VCaP (cell line): ENCODE measurements at regions not wholly inside any gene's neighbourhood (a gene's known extent, or its start where the extent isn't known, plus 50 kb on each side); places are given as distances from the start of the nearest gene placed in this dataset.
"Not testable (repeated sequence)": the region's sequence is repeated elsewhere in the genome, so short reads cannot be mapped to it uniquely, and the experiment has no call there.

Experiments used
- H3K27ac ChIP-seq: fragments of 450-650 bp; 2 replicates; pipeline ENCODE4 v1.5.1; 2017
- CTCF ChIP-seq: fragments of 450-650 bp; conservative IDR thresholded peaks from 2 replicates; pipeline ENCODE4 v1.5.1; 2017; ENCODE audit warnings: mild to moderate bottlenecking, moderate library complexity

GRCh38 chr10:29730458-29730857, 95.7 kb upstream of the SVIL start:
- no peak for TF ChIP-seq CTCF
- no peak overlapping the region for H3K27ac ChIP-seq

GRCh38 chr10:29728541-29729049, 93.8 kb upstream of the SVIL start:
- no peak for TF ChIP-seq CTCF
- H3K27ac ChIP-seq = peak overlapping the region; percentile 39; the same call in 1 of the 2 replicates

- not testable (repeated sequence) for H3K27ac ChIP-seq
Observed at GRCh38 chr10:29725927-29726326, 91.2 kb upstream of the SVIL start.

- no peak for TF ChIP-seq CTCF
- H3K27ac ChIP-seq = no peak overlapping the region
Observed at GRCh38 chr10:29725133-29725720, 90.5 kb upstream of the SVIL start.

- no peak for TF ChIP-seq CTCF
- no peak overlapping the region for H3K27ac ChIP-seq
Observed at GRCh38 chr10:29723726-29724125, 89.0 kb upstream of the SVIL start.

- no peak overlapping the region for H3K27ac ChIP-seq
- TF ChIP-seq CTCF = no peak
Observed at GRCh38 chr10:29722777-29723176, 88.0 kb upstream of the SVIL start.

GRCh38 chr10:29720149-29720548, 85.4 kb upstream of the SVIL start:
- no peak for TF ChIP-seq CTCF
- no peak overlapping the region for H3K27ac ChIP-seq

GRCh38 chr10:29719281-29719675, 84.5 kb upstream of the SVIL start:
- H3K27ac ChIP-seq = no peak overlapping the region
- no peak for TF ChIP-seq CTCF
